HepG2 (cell line): ENCODE measurements at regions not wholly inside any gene's neighbourhood (a gene's known extent, or its start where the extent isn't known, plus 50 kb on each side); places are given as distances from the start of the nearest gene placed in this dataset.

Experiments used
- CREM ChIP-seq, 2 experiments: sonication (generic) in 1 of 2; formaldehyde crosslinking in 1 of 2; IDR thresholded peaks; 2 replicates each; pipeline versions ENCODE4 v1.4.0 to v1.6.1; 2016 to 2020; ENCODE audit warnings: antibody characterized with exemption in 1 of 2, mild to moderate bottlenecking in 1 of 2, missing genetic modification reagents in 1 of 2
- ELF1 ChIP-seq: sonication (generic); formaldehyde crosslinking; IDR thresholded peaks from 2 replicates; pipeline ENCODE4 v1.4.0; 2020; ENCODE audit warnings: missing genetic modification reagents
- ETV5 ChIP-seq: IDR thresholded peaks from 2 replicates; pipeline ENCODE4 v1.6.1; 2018; ENCODE audit warnings: missing biosample characterization, missing genetic modification reagents, inconsistent platforms, borderline replicate concordance
- GATAD1 ChIP-seq: IDR thresholded peaks from 2 replicates; pipeline ENCODE4 v1.6.1; 2016; ENCODE audit warnings: missing genetic modification reagents, missing compliant biosample characterization
- HMGA1 ChIP-seq: sonication (generic); formaldehyde crosslinking; conservative IDR thresholded peaks from 2 replicates; pipeline ENCODE4 v1.4.0; 2020; ENCODE audit warnings: missing genetic modification reagents
- HNF4A ChIP-seq: sonication (generic); formaldehyde crosslinking; IDR thresholded peaks from 2 replicates; pipeline ENCODE4 v1.4.0; 2020; ENCODE audit warnings: missing genetic modification reagents
- KAT7 ChIP-seq: IDR thresholded peaks from 2 replicates; pipeline ENCODE4 v1.6.1; 2018; ENCODE audit warnings: borderline replicate concordance, missing compliant biosample characterization
- KDM2A ChIP-seq: sonication (generic); formaldehyde crosslinking; IDR thresholded peaks from 2 replicates; pipeline ENCODE4 v1.4.0; 2020; ENCODE audit warnings: low read depth, missing genetic modification reagents, borderline replicate concordance
- NCOA2 ChIP-seq: sonication (generic); formaldehyde crosslinking; IDR thresholded peaks from 2 replicates; pipeline ENCODE4 v1.8.0; 2022; ENCODE audit warnings: inconsistent platforms
- NFE2L1 ChIP-seq: sonication (generic); formaldehyde crosslinking; IDR thresholded peaks from 2 replicates; pipeline ENCODE4 v1.4.0; 2020; ENCODE audit warnings: missing genetic modification reagents, mild to moderate bottlenecking, borderline replicate concordance
- SUZ12 ChIP-seq: fragments of 150-350 bp; IDR thresholded peaks from 2 replicates; pipeline ENCODE4 v1.6.1; 2014; ENCODE audit warnings: low read depth, low read length
- TFDP1 ChIP-seq: IDR thresholded peaks from 2 replicates; pipeline ENCODE4 v1.6.1; 2016; ENCODE audit warnings: missing compliant biosample characterization, missing genetic modification reagents, borderline replicate concordance
- THAP8 ChIP-seq: sonication (generic); formaldehyde crosslinking; IDR thresholded peaks from 2 replicates; pipeline ENCODE4 v1.5.1; 2020; ENCODE audit warnings: missing genetic modification reagents, mild to moderate bottlenecking, borderline replicate concordance
- THRA ChIP-seq: sonication (generic); formaldehyde crosslinking; IDR thresholded peaks from 2 replicates; pipeline ENCODE4 v1.4.0; 2020; ENCODE audit warnings: missing genetic modification reagents, borderline replicate concordance
- ZBTB20 ChIP-seq: sonication (generic); formaldehyde crosslinking; IDR thresholded peaks from 2 replicates; pipeline ENCODE4 v1.8.1; 2023; ENCODE audit warnings: missing genetic modification reagents, low read depth, mild to moderate bottlenecking, borderline replicate concordance
- ZNF232 ChIP-seq: sonication (generic); formaldehyde crosslinking; IDR thresholded peaks from 2 replicates; pipeline ENCODE4 v1.4.0; 2020; ENCODE audit warnings: missing genetic modification reagents, borderline replicate concordance
- ZNF251 ChIP-seq: sonication (generic); formaldehyde crosslinking; IDR thresholded peaks from 2 replicates; pipeline ENCODE4 v1.9.0; 2021; ENCODE audit warnings: mild to moderate bottlenecking, missing genetic modification reagents
- ZNF253 ChIP-seq: sonication (generic); formaldehyde crosslinking; IDR thresholded peaks from 2 replicates; pipeline ENCODE4 v1.8.0; 2022; ENCODE audit warnings: mild to moderate bottlenecking, missing genetic modification reagents, borderline replicate concordance
- ZNF501 ChIP-seq: sonication (generic); formaldehyde crosslinking; IDR thresholded peaks from 2 replicates; pipeline ENCODE4 v1.5.1; 2020; ENCODE audit warnings: mild to moderate bottlenecking, moderate library complexity, missing genetic modification reagents
- ZNF614 ChIP-seq: IDR thresholded peaks from 2 replicates; pipeline ENCODE4 v1.6.1; 2018; ENCODE audit warnings: missing biosample characterization, missing genetic modification reagents, inconsistent platforms, borderline replicate concordance
- TF ChIP-seq, protein P1 (sequence below): IDR thresholded peaks from 2 replicates; pipeline ENCODE4 v1.6.1; 2012; ENCODE audit warnings: inconsistent platforms
- TF ChIP-seq, protein P2 (sequence below): sonication (generic); formaldehyde crosslinking; IDR thresholded peaks from 2 replicates; pipeline ENCODE4 v1.4.0; 2020; ENCODE audit warnings: mild to moderate bottlenecking, missing genetic modification reagents, borderline replicate concordance
- TF ChIP-seq, protein P3 (sequence below): conservative IDR thresholded peaks from 2 replicates; pipeline ENCODE4 v1.6.1; 2018; ENCODE audit warnings: missing genetic modification reagents

- TF ChIP-seq THRA (CRISPR knock-in tag) (0 out of 2 replicates have a peak, but pooled peaks have one; percentile 9), TFDP1 (CRISPR knock-in tag) (no peak), CREM (IDR thresholded peaks at IDR 0.05) (peak; percentile 13; the same call in 1 of the 2 replicates), CREM (CRISPR knock-in tag; IDR thresholded peaks at IDR 0.05) (no peak), ZNF251 (CRISPR knock-in tag) (no peak), NCOA2 (CRISPR knock-in tag) (peak; percentile 26; the same call in 1 of the 2 replicates), NFE2L1 (CRISPR knock-in tag) (0 out of 2 replicates have a peak, but pooled peaks have one; percentile 37), SUZ12 (no peak), ZNF501 (CRISPR knock-in tag) (peak; percentile 22; the same call in 1 of the 2 replicates), KDM2A (no peak), ETV5 (CRISPR knock-in tag) (no peak), GATAD1 (CRISPR knock-in tag) (no peak), THAP8 (CRISPR knock-in tag) (no peak), ZBTB20 (CRISPR knock-in tag) (no peak), ELF1 (CRISPR knock-in tag) (no peak), KAT7 (CRISPR knock-in tag) (no peak), ZNF253 (CRISPR knock-in tag) (no peak), HMGA1 (CRISPR knock-in tag) (no peak), ZNF232 (peak; percentile 46; the same call in 1 of the 2 replicates), ZNF614 (peak; percentile 22; the same call in 1 of the 2 replicates), HNF4A (CRISPR knock-in tag) (peak; percentile 92)
- TF ChIP-seq, protein P1, sequence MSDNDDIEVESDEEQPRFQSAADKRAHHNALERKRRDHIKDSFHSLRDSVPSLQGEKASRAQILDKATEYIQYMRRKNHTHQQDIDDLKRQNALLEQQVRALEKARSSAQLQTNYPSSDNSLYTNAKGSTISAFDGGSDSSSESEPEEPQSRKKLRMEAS: peak; percentile 40; the same call in 1 of the 2 replicates
- TF ChIP-seq, protein P2, sequence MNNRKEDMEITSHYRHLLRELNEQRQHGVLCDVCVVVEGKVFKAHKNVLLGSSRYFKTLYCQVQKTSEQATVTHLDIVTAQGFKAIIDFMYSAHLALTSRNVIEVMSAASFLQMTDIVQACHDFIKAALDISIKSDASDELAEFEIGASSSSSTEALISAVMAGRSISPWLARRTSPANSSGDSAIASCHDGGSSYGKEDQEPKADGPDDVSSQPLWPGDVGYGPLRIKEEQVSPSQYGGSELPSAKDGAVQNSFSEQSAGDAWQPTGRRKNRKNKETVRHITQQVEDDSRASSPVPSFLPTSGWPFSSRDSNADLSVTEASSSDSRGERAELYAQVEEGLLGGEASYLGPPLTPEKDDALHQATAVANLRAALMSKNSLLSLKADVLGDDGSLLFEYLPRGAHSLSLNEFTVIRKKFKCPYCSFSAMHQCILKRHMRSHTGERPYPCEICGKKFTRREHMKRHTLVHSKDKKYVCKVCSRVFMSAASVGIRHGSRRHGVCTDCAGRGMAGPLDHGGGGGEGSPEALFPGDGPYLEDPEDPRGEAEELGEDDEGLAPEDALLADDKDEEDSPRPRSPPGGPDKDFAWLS: no peak
- TF ChIP-seq, protein P3, sequence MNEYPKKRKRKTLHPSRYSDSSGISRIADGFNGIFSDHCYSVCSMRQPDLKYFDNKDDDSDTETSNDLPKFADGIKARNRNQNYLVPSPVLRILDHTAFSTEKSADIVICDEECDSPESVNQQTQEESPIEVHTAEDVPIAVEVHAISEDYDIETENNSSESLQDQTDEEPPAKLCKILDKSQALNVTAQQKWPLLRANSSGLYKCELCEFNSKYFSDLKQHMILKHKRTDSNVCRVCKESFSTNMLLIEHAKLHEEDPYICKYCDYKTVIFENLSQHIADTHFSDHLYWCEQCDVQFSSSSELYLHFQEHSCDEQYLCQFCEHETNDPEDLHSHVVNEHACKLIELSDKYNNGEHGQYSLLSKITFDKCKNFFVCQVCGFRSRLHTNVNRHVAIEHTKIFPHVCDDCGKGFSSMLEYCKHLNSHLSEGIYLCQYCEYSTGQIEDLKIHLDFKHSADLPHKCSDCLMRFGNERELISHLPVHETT (CRISPR knock-in tag): no peak
Observed at GRCh38 chr16:50460538-50461399, 87.4 kb upstream of the NKD1 start (continued).
